ENCODE measurements at regions not wholly inside any gene's neighbourhood (a gene's known extent, or its start where the extent isn't known, plus 50 kb on each side); places are given as distances from the start of the nearest gene placed in this dataset.

GRCh38 chr3:18645619-18646018, 220.5 kb upstream of the SATB1 start:
- DNase-seq (ENCODE audit: insufficient read length): no peak
- no peak for FAIRE-seq
- TF ChIP-seq POLR2A (IDR thresholded peaks at IDR 0.05; ENCODE audit: low read depth, low read length): no peak
- TF ChIP-seq TAF1 (IDR thresholded peaks at IDR 0.05; ENCODE audit: borderline replicate concordance, low read depth, low read length): no peak
- no peak for TF ChIP-seq POLR2AphosphoS5 (IDR thresholded peaks at IDR 0.05; ENCODE audit: low read depth, low read length)

GRCh38 chr3:18643281-18643680, 218.1 kb upstream of the SATB1 start:
- FAIRE-seq: no peak
- DNase-seq (ENCODE audit: insufficient read length): no peak
- no peak for TF ChIP-seq TAF1 (IDR thresholded peaks at IDR 0.05; ENCODE audit: borderline replicate concordance, low read depth, low read length)

DNA sequence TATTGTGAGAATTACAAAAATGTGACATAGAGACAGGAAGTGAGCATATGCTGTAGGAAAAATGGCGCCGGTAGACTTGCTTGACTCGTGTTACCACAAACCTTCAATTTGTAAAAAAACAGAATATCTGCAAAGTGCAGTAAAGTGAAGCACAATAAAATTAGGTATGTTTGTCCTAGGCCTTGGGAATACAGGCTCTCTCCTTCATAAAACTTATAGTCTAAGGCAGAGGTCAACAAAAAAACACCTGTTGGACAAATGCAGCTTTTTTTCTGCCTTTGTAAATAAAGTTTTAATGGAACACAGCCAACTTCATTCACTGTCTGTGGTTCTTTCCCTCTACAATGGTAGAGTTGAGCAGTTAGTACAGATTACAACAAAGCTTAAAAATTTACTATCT, 216.8 kb upstream of the SATB1 start:
- FAIRE-seq: no peak
- DNase-seq (ENCODE audit: insufficient read length): no peak
- TF ChIP-seq POLR2A (IDR thresholded peaks at IDR 0.05; ENCODE audit: low read depth, low read length) (no peak), TAF1 (IDR thresholded peaks at IDR 0.05; ENCODE audit: borderline replicate concordance, low read depth, low read length) (no peak), POLR2AphosphoS5 (IDR thresholded peaks at IDR 0.05; ENCODE audit: low read depth, low read length) (no peak)

- no peak for FAIRE-seq
- TF ChIP-seq POLR2A (IDR thresholded peaks at IDR 0.05; ENCODE audit: low read depth, low read length) (no peak), POLR2AphosphoS5 (IDR thresholded peaks at IDR 0.05; ENCODE audit: low read depth, low read length) (no peak), TAF1 (IDR thresholded peaks at IDR 0.05; ENCODE audit: borderline replicate concordance, low read depth, low read length) (no peak)
- DNase-seq (ENCODE audit: insufficient read length): no peak
Observed at GRCh38 chr3:18635215-18635614, 210.1 kb upstream of the SATB1 start.

GRCh38 chr3:18634461-18634860, 209.3 kb upstream of the SATB1 start:
- TF ChIP-seq POLR2AphosphoS5 (IDR thresholded peaks at IDR 0.05; ENCODE audit: low read depth, low read length) (no peak), POLR2A (IDR thresholded peaks at IDR 0.05; ENCODE audit: low read depth, low read length) (no peak), TAF1 (IDR thresholded peaks at IDR 0.05; ENCODE audit: borderline replicate concordance, low read depth, low read length) (no peak)
- FAIRE-seq (no peak), DNase-seq (ENCODE audit: insufficient read length) (no peak)

GRCh38 chr3:18633002-18633401, 207.9 kb upstream of the SATB1 start:
- FAIRE-seq: no peak
- DNase-seq (ENCODE audit: insufficient read length): no peak
- TF ChIP-seq POLR2AphosphoS5 (IDR thresholded peaks at IDR 0.05; ENCODE audit: low read depth, low read length): no peak
- no peak for TF ChIP-seq POLR2A (IDR thresholded peaks at IDR 0.05; ENCODE audit: low read depth, low read length)
- TF ChIP-seq TAF1 (IDR thresholded peaks at IDR 0.05; ENCODE audit: borderline replicate concordance, low read depth, low read length): no peak

DNA sequence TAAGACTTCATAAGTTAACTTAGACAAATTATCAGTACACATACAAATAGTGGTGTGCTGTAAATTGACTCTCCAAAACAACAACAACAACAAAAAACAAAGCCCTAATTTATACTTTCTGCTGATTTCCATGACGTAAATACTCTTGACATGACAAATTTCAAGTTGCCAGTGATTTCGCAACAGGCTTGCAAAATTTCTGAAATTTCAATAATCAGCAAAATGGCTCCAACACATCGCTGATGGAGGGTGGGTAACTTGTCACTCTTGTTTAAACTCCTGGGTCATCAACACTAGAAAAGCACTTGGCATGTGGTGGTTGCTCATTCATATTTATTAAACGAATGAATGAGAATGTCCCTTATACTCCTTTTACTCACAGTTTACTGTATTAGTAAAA, 205.2 kb upstream of the SATB1 start:
- FAIRE-seq (no peak), DNase-seq (ENCODE audit: insufficient read length) (no peak)
- TF ChIP-seq POLR2AphosphoS5 (IDR thresholded peaks at IDR 0.05; ENCODE audit: low read depth, low read length) (no peak), TAF1 (IDR thresholded peaks at IDR 0.05; ENCODE audit: borderline replicate concordance, low read depth, low read length) (no peak), POLR2A (IDR thresholded peaks at IDR 0.05; ENCODE audit: low read depth, low read length) (no peak)

DNA sequence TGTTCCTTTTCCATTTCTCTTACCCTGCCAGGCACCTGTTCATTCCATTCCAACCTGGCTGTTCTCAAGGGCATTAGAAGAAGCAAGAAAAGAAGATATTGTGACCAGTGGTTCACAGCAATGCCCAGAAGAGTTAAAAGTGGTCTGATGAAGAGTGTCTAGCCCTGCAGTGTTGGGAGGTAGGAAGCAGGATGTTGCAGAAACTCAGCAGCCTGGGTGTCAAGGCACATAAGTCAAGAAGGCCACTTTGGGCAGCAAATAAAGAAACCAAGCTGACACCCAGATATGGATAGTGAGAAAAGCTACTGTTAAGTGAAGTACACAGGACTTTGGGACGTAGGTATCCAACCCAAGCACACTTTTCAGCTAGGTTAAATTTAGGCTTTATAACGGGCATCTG, 199.9 kb upstream of the SATB1 start:
- FAIRE-seq (no peak), DNase-seq (ENCODE audit: insufficient read length) (no peak)
- TF ChIP-seq POLR2AphosphoS5 (IDR thresholded peaks at IDR 0.05; ENCODE audit: low read depth, low read length) (no peak), POLR2A (IDR thresholded peaks at IDR 0.05; ENCODE audit: low read depth, low read length) (no peak), TAF1 (IDR thresholded peaks at IDR 0.05; ENCODE audit: borderline replicate concordance, low read depth, low read length) (no peak)

GRCh38 chr3:18623220-18623619, 198.1 kb upstream of the SATB1 start:
- DNase-seq (ENCODE audit: insufficient read length): no peak
- FAIRE-seq: no peak
- TF ChIP-seq POLR2AphosphoS5 (IDR thresholded peaks at IDR 0.05; ENCODE audit: low read depth, low read length): no peak
- no peak for TF ChIP-seq TAF1 (IDR thresholded peaks at IDR 0.05; ENCODE audit: borderline replicate concordance, low read depth, low read length)
- TF ChIP-seq POLR2A (IDR thresholded peaks at IDR 0.05; ENCODE audit: low read depth, low read length): no peak

GRCh38 chr3:18618723-18619122, 193.6 kb upstream of the SATB1 start:
- TF ChIP-seq TAF1 (IDR thresholded peaks at IDR 0.05; ENCODE audit: borderline replicate concordance, low read depth, low read length): no peak
- TF ChIP-seq POLR2A (IDR thresholded peaks at IDR 0.05; ENCODE audit: low read depth, low read length): no peak
- no peak for TF ChIP-seq POLR2AphosphoS5 (IDR thresholded peaks at IDR 0.05; ENCODE audit: low read depth, low read length)
- FAIRE-seq: no peak

GRCh38 chr3:18611991-18612390, 186.9 kb upstream of the SATB1 start:
- DNase-seq (ENCODE audit: insufficient read length) (no peak), FAIRE-seq (no peak)
- TF ChIP-seq TAF1 (IDR thresholded peaks at IDR 0.05; ENCODE audit: borderline replicate concordance, low read depth, low read length): no peak
- TF ChIP-seq POLR2AphosphoS5 (IDR thresholded peaks at IDR 0.05; ENCODE audit: low read depth, low read length): no peak
- TF ChIP-seq POLR2A (IDR thresholded peaks at IDR 0.05; ENCODE audit: low read depth, low read length): no peak

More at GRCh38 chr3:18618723-18619122, 193.6 kb upstream of the SATB1 start:
- DNase-seq (ENCODE audit: insufficient read length): no peak

DNA sequence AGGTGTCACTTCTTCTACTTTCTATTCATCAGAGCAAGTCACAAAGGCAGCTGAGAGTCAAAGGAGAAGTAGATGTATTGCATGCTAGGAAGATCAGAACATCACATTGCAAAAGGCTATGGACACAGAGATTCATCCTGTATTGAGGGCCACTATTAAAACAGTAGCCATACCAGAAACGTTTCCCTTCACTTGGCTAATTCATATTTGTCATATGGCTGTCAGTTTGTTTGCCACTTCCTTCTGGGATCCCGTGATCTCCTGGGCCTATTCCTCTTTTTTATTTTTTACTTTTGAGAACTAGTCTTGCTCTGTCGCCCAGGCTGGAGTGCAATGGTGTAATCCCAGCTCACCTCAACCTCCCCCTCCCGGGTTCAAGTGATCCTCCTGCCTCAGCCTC, 184.0 kb upstream of the SATB1 start:
- DNase-seq (ENCODE audit: insufficient read length) (no peak), FAIRE-seq (no peak)
- TF ChIP-seq POLR2AphosphoS5 (IDR thresholded peaks at IDR 0.05; ENCODE audit: low read depth, low read length) (no peak), POLR2A (IDR thresholded peaks at IDR 0.05; ENCODE audit: low read depth, low read length) (no peak), TAF1 (IDR thresholded peaks at IDR 0.05; ENCODE audit: borderline replicate concordance, low read depth, low read length) (no peak)

DNA sequence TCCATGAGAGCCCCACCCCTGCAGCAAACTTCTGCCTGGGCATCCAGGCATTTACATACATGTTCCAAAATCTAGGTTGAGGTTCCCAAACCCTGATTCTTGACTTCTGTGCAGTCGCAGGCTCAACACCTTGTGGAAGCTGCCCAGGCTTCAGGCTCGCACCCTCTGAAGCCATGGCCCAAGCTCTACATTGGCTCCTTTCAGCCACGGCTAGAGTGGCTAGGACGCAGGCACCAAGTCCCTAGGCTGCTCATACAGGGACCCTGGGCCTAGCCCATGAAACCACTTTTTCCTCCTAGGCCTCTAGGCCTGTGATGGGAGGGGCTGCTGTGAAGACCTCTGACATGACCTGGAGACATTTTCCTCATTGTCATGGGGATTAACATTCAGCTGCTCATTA, 172.8 kb upstream of the SATB1 start:
- no peak for TF ChIP-seq TAF1 (IDR thresholded peaks at IDR 0.05; ENCODE audit: borderline replicate concordance, low read depth, low read length)
- DNase-seq (ENCODE audit: insufficient read length): no peak
- FAIRE-seq: no peak

All from GM12892 (cell line).